ENCODE measurements at regions not wholly inside any gene's neighbourhood (a gene's known extent, or its start where the extent isn't known, plus 50 kb on each side); places are given as distances from the start of the nearest gene placed in this dataset.
A peak's percentile ranks its signal among the peaks of the same experiment; 100 is the strongest.

DNA sequence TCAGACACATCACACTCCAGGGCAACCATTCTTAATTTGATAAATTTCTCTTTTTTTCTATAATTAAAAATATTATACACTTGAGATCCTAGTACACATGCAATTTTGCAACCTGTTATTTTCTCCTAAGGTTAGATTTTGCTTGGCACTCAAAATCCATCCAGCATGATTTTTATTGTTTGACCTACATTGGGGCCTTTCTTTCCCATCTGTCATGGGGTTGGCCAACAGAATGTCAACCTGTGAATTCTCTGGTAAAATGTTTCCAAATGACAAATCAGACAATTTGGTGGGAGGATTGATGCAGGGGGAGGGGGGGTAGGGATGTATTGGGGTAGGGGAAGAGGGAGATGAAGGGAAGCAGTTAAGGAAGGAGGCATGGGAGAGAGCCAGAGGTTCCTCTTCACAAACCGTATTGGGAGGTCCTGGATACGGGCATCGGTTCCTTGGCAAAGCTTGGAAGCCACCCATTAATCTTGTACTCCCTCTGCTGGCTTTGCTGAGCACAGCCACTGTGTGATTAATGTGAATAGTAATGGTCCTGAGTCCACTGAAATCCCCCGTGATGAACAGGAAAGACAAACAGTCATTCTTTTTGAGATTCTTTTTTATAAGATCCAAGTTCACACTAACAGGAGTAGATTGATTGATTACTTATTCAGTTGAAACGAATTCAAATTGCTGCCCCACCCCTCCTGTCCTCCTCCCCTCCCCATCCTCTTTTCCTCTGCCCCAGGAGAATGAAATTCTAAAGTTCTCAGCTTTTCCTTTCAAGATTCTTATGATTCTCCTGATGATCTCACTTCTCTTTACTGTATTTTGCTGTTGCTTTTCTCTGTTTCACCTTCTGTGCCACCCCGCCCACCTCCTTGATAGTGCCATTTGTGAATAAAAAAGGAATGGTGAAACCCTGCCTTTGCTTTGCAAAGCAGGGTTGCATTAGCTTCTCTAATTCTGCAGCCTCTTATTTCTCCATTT, 82.2 kb upstream of the SLC25A26 start:
- Histone ChIP-seq H2BK12ac (ENCODE audit: low read length) (no peak overlapping the region), H3K9me3 (ENCODE audit: insufficient read depth, low read depth, low read length) (no peaks in the 10 kb centered on the region), H3K9ac (ENCODE audit: low read length) (no peak overlapping the region), H3K4me3 (ENCODE audit: low read depth, low read length) (no peak overlapping the region), H2BK5ac (ENCODE audit: low read depth, low read length, poor library complexity) (no peak overlapping the region), H3K18ac (ENCODE audit: low read length) (no peak overlapping the region), H3K4ac (ENCODE audit: low read depth, low read length) (no peak overlapping the region), H3K79me1 (ENCODE audit: low read length) (peaks cover under 1% of the 10 kb centered on the region), H3K27me3 (ENCODE audit: insufficient read depth, low read length) (no peaks in the 10 kb centered on the region), H2AK5ac (ENCODE audit: low read length) (no peak overlapping the region), H2BK120ac (ENCODE audit: insufficient read depth, low read length, poor library complexity) (no peak overlapping the region), H4K12ac (ENCODE audit: low read depth, low read length) (no peak overlapping the region), H3K14ac (ENCODE audit: low read length) (no peak overlapping the region), H4K8ac (ENCODE audit: low read depth, low read length) (no peak overlapping the region), H3K23ac (ENCODE audit: low read length) (no peak overlapping the region), H3K27ac (ENCODE audit: low read depth, low read length) (no peak overlapping the region), H3K79me2 (ENCODE audit: control insufficient read depth, insufficient read depth, low read length, poor library complexity) (no peaks in the 10 kb centered on the region), H4K91ac (ENCODE audit: low read depth, low read length) (no peak overlapping the region), H3K36me3 (ENCODE audit: control insufficient read depth in 1 of 2, insufficient read depth in 2 of 2, low read length in 2 of 2) (no peaks in the 10 kb centered on the region), H2AFZ (ENCODE audit: insufficient read depth, low read length, poor library complexity) (no peak overlapping the region), H3K4me1 (ENCODE audit: control insufficient read depth in 1 of 2, insufficient read depth in 2 of 2, low read length in 2 of 2) (peaks cover under 1 to 2% of the 10 kb centered on the region in 2 experiments), H3K4me2 (ENCODE audit: low read length) (no peak overlapping the region)
- DNase-seq = peak; percentile 36 to 81
- no CpG with 5 or more reads among the region's 6 CpGs for WGBS (ENCODE audit: extremely low coverage, insufficient coverage, insufficient read length)

DNA sequence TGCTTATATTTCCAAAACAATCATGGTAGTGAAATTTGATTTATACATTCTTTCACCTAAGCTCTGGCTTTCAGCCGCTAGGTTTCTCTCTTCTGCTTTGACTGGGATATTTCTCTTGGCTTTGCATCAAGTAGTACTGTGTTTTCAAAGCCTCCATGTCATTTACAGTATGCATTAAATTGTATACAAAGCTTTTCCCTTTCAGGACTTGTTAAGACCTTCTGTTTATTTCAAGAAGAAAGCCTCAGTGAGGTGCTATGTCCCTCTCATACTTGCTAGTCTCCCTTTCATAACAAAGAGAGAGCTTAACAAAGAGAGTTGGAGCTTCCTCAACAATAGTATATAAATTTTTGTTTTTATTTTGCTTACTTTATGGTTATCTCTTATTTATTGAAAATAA, 84.2 kb upstream of the SLC25A26 start:
- Histone ChIP-seq H4K12ac (ENCODE audit: low read depth, low read length) (no peak overlapping the region), H3K4me2 (ENCODE audit: low read length) (no peak overlapping the region), H3K9ac (ENCODE audit: low read length) (no peak overlapping the region), H3K4me3 (ENCODE audit: low read depth, low read length) (no peak overlapping the region), H4K8ac (ENCODE audit: low read depth, low read length) (no peak overlapping the region), H4K91ac (ENCODE audit: low read depth, low read length) (no peak overlapping the region), H3K4ac (ENCODE audit: low read depth, low read length) (no peak overlapping the region), H3K14ac (ENCODE audit: low read length) (no peak overlapping the region), H2AK5ac (ENCODE audit: low read length) (no peak overlapping the region), H3K18ac (ENCODE audit: low read length) (no peak overlapping the region), H3K27me3 (ENCODE audit: insufficient read depth, low read length) (no peaks in the 10 kb centered on the region), H3K27ac (ENCODE audit: low read depth, low read length) (no peak overlapping the region), H3K79me1 (ENCODE audit: low read length) (peaks cover 5% of the 10 kb centered on the region), H3K4me1 (ENCODE audit: control insufficient read depth in 1 of 2, insufficient read depth in 2 of 2, low read length in 2 of 2) (peaks cover 5% of the 10 kb centered on the region in 2 experiments), H3K36me3 (ENCODE audit: control insufficient read depth in 1 of 2, insufficient read depth in 2 of 2, low read length in 2 of 2) (no peaks in the 10 kb centered on the region), H3K9me3 (ENCODE audit: insufficient read depth, low read depth, low read length) (no peaks in the 10 kb centered on the region), H2BK12ac (ENCODE audit: low read length) (no peak overlapping the region), H2BK5ac (ENCODE audit: low read depth, low read length, poor library complexity) (no peak overlapping the region), H3K23ac (ENCODE audit: low read length) (no peak overlapping the region), H3K79me2 (ENCODE audit: control insufficient read depth, insufficient read depth, low read length, poor library complexity) (no peaks in the 10 kb centered on the region), H2AFZ (ENCODE audit: insufficient read depth, low read length, poor library complexity) (no peak overlapping the region), H2BK120ac (ENCODE audit: insufficient read depth, low read length, poor library complexity) (no peak overlapping the region)
- no CpG with 5 or more reads among the region's 1 CpG for WGBS (ENCODE audit: extremely low coverage, insufficient coverage, insufficient read length)
- DNase-seq = no peak

DNA sequence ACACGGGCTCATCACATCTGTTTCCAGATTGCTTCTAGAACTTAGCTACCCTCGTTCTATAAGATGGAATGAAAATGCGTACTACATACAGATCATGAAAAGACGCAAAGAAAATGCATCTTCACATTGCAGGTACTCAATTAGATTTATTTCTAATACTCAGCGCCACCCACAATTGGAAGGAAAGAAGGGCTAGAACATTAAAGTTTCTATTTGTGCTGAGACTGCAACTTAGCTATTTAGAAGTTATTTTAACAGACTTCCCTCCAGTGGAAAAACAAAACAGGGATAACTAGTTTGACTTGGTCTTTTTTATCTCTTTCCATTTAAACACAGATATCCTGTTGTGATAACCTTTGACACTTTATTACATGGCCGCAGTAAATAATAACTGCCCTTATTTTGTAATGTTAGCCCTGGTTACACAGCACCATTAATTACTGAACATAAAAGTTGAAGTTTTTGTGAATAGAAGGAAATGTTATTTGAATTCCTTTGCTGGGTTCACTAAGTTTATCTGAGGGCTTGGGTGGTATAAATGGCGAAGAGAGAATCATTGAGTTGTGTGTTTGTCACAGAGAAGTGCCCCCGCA, 86.9 kb upstream of the SLC25A26 start:
- H4K91ac ChIP-seq (ENCODE audit: low read depth, low read length) = peak overlapping the region; percentile 65
- no CpG with 5 or more reads among the region's 8 CpGs for WGBS (ENCODE audit: extremely low coverage, insufficient coverage, insufficient read length)
- peak overlapping the region; percentile 47 for H3K27ac ChIP-seq (ENCODE audit: low read depth, low read length)
- peaks cover 5% of the 10 kb centered on the region for H3K79me1 ChIP-seq (ENCODE audit: low read length)
- H3K14ac ChIP-seq (ENCODE audit: low read length) = no peak overlapping the region
- H3K27me3 ChIP-seq (ENCODE audit: insufficient read depth, low read length) = no peaks in the 10 kb centered on the region
- no peak overlapping the region for H4K12ac ChIP-seq (ENCODE audit: low read depth, low read length)
- H3K79me2 ChIP-seq (ENCODE audit: control insufficient read depth, insufficient read depth, low read length, poor library complexity) = no peaks in the 10 kb centered on the region
- peak overlapping the region; percentile 40 for H3K4ac ChIP-seq (ENCODE audit: low read depth, low read length)
- no peak overlapping the region for H3K4me3 ChIP-seq (ENCODE audit: low read depth, low read length)
- no peaks in the 10 kb centered on the region for H3K9me3 ChIP-seq (ENCODE audit: insufficient read depth, low read depth, low read length)
- no peak overlapping the region for H3K4me2 ChIP-seq (ENCODE audit: low read length)
- DNase-seq = peak in 1 of 2 donors; percentile 65
- peak overlapping the region; percentile 57 for H2BK12ac ChIP-seq (ENCODE audit: low read length)
- peak overlapping the region; percentile 84 for H2BK120ac ChIP-seq (ENCODE audit: insufficient read depth, low read length, poor library complexity)
- H3K36me3 ChIP-seq (ENCODE audit: control insufficient read depth in 1 of 2, insufficient read depth in 2 of 2, low read length in 2 of 2) = no peaks in the 10 kb centered on the region
- no peak overlapping the region for H3K23ac ChIP-seq (ENCODE audit: low read length)
- H3K18ac ChIP-seq (ENCODE audit: low read length) = no peak overlapping the region
- peak overlapping the region; percentile 63 for H2BK5ac ChIP-seq (ENCODE audit: low read depth, low read length, poor library complexity)
- H3K9ac ChIP-seq (ENCODE audit: low read length) = no peak overlapping the region
- peaks cover 5% of the 10 kb centered on the region in 2 experiments for H3K4me1 ChIP-seq (ENCODE audit: control insufficient read depth in 1 of 2, insufficient read depth in 2 of 2, low read length in 2 of 2)
- no peak overlapping the region for H2AK5ac ChIP-seq (ENCODE audit: low read length)
- H2AFZ ChIP-seq (ENCODE audit: insufficient read depth, low read length, poor library complexity) = no peak overlapping the region
- peak overlapping the region; percentile 42 for H4K8ac ChIP-seq (ENCODE audit: low read depth, low read length)

DNA sequence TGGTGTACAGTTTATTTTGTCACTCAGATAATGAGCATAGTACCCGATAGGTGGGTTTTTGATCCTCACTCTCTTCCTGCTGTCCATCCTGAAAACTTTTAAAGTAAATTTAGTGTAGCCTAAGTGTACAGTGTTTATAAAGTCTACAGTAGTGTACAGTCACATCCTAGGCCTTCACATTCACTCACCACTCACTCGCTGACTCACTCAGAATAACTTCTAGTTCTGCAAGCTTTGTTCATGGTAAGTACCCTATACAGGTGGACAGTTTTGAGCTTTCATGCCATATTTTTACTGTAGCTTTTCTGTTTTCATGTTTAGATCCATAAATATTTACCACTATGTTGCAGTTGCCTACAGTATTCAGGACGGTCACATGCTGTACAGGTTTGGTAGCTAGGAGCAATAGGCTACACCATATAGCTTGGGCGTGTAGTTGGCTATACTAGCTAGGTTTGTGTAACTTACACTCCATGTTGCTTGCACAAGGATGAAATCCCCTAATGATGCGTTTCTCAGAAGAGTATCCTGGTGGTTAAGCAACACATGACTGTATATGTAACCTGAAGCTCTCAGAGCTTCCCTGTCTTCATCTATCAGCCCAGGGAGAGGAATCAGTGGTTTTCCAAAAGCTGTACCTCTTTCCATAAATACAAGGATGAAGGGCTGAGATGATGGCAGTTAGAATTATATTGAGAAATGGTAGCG, 87.6 kb upstream of the SLC25A26 start:
- Histone ChIP-seq H4K8ac (ENCODE audit: low read depth, low read length) (peak overlapping the region; percentile 42), H2AFZ (ENCODE audit: insufficient read depth, low read length, poor library complexity) (no peak overlapping the region), H4K91ac (ENCODE audit: low read depth, low read length) (peak overlapping the region; percentile 65), H3K27ac (ENCODE audit: low read depth, low read length) (peak overlapping the region; percentile 32), H3K9me3 (ENCODE audit: insufficient read depth, low read depth, low read length) (no peaks in the 10 kb centered on the region), H3K4ac (ENCODE audit: low read depth, low read length) (peak overlapping the region; percentile 40), H3K4me2 (ENCODE audit: low read length) (no peak overlapping the region), H3K23ac (ENCODE audit: low read length) (no peak overlapping the region), H2BK120ac (ENCODE audit: insufficient read depth, low read length, poor library complexity) (peak overlapping the region; percentile 84), H3K18ac (ENCODE audit: low read length) (no peak overlapping the region), H4K12ac (ENCODE audit: low read depth, low read length) (no peak overlapping the region), H3K4me1 (ENCODE audit: control insufficient read depth in 1 of 2, insufficient read depth in 2 of 2, low read length in 2 of 2) (peaks cover 5% of the 10 kb centered on the region in 2 experiments), H3K4me3 (ENCODE audit: low read depth, low read length) (no peak overlapping the region), H2AK5ac (ENCODE audit: low read length) (no peak overlapping the region), H3K79me1 (ENCODE audit: low read length) (peaks cover 5% of the 10 kb centered on the region), H3K14ac (ENCODE audit: low read length) (no peak overlapping the region), H3K79me2 (ENCODE audit: control insufficient read depth, insufficient read depth, low read length, poor library complexity) (no peaks in the 10 kb centered on the region), H2BK12ac (ENCODE audit: low read length) (no peak overlapping the region), H3K9ac (ENCODE audit: low read length) (no peak overlapping the region), H3K27me3 (ENCODE audit: insufficient read depth, low read length) (no peaks in the 10 kb centered on the region), H3K36me3 (ENCODE audit: control insufficient read depth in 1 of 2, insufficient read depth in 2 of 2, low read length in 2 of 2) (no peaks in the 10 kb centered on the region), H2BK5ac (ENCODE audit: low read depth, low read length, poor library complexity) (no peak overlapping the region)
- peak in 1 of 2 donors; percentile 53 for DNase-seq
- no CpG with 5 or more reads among the region's 6 CpGs for WGBS (ENCODE audit: extremely low coverage, insufficient coverage, insufficient read length)

All from trophoblast cell (in vitro differentiated cells and primary cell).